NCI-H748 treated with DMSO at 0.1 percent for 48 hours (cell line): ENCODE measurements at regions not wholly inside any gene's neighbourhood (a gene's known extent, or its start where the extent isn't known, plus 50 kb on each side); places are given as distances from the start of the nearest gene placed in this dataset.
"Not testable (repeated sequence)": the region's sequence is repeated elsewhere in the genome, so short reads cannot be mapped to it uniquely, and the experiment has no call there.

Experiments used
- DNase-seq: peaks from one replicate; lab custom pipeline; 2025; lab: John Stamatoyannopoulos, UW

DNA sequence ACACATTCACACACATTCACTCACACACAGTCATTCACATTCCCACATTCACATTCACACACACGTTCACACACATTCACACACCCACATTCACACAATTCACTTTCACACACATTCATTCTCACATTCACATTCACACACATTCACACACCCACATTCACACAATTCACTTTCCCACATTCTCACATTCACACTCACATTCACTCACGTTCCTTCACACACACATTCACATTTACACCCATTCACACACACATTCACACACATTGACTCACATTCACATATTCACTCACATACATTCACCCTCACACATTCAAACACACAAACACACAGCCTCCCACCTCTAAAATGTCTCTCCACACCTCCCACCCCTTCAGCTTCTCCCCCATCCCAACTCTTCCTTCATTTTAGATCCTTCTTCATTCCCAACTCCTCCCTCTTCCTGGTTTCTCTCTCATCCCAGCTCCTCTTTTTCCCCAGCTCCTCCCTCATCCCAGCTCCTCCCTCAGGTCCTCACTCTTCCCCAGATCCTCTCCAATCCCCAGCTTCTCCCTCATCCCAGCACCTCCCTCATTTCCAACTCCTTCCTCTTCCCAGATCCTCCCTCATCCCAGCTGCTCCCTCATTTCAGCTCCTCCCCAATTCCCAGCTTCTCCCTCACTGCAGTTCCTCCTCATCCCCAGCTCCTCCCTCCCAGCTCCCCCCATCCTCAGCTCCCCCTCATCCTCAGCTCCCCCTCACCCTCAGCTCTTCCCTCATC is 111.0 kb downstream of the FAM53A start:
- no peak for DNase-seq

DNA sequence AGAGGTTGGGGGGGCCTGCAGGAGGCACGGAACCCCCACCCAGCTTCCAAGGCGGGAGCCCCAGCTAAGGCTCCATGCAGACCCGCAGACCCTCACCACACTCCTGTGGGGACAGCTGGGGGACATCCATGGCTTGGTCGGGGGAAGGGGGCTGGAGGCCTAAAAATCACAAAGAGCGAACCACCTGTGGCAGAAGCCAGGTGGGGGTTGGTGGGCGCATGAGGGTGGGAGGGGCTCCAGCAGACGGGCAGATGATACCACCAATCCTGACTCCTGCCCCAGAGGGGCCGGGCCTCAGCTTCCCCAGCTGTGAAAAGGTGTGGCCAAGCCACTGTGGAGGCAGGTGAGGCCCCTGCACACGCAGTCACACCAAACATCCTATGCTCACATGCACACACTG is 111.6 kb downstream of the FAM53A start:
- no peak for DNase-seq

DNA sequence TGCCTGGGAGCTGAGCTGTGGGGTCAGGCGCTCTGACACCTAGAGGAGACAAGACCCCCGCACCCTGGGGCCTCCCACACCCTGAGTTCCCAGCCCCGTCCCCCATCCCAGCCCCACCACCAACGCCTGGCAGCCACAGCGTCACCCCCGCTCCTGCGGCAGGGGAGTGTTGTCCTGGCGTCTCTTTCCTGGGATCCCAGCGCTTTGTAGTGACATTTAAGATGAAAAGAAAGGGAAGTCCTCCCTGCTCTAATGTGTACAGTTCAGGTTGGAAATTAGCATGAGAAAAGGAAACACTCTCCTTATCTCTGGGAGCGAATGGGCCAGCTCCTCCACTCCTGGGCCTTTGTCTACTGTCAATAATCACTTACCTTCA is 112.1 kb downstream of the FAM53A start:
- no peak for DNase-seq

DNA sequence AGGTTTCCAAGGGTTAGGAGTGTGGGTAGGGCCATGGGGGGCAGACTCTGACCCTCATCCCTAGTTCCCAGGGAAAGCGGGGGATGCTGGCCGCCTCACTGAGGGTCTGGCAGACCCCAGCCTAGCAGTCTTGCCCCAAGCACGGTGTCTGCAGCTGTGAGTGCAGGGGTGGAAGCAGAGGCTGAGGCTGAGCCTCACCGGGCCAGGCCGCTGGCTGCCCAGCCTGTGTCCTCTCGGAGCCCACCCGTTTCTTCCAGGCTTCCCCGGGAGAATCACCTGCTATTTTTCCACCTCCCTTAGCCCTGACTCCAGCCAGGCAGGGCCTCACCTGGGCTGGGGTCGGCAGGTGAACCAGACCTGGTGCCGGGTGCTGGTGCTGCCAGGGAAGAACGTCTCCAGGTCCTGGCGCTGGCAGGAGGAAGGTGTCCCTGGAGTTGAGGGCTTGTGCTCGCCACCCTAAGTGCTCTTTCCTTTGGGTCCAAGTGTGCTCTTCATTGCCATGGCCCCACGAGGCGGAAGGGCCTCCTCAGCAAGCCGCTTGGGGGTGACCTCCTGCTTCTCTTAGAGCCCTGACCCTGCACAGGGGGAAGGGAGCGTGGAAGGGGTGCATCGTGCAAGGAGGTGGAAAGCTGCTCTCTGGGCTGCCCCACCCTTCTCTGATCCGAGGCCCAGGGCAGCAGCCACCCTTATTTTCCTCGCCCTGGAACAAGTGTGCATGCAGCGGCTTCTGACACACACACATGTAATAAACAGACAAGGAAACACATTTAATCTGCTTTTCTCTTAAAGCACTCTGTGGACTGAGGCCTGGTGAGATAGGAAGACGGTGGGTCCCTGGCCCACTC is 112.7 kb downstream of the FAM53A start:
- no peak for DNase-seq

DNA sequence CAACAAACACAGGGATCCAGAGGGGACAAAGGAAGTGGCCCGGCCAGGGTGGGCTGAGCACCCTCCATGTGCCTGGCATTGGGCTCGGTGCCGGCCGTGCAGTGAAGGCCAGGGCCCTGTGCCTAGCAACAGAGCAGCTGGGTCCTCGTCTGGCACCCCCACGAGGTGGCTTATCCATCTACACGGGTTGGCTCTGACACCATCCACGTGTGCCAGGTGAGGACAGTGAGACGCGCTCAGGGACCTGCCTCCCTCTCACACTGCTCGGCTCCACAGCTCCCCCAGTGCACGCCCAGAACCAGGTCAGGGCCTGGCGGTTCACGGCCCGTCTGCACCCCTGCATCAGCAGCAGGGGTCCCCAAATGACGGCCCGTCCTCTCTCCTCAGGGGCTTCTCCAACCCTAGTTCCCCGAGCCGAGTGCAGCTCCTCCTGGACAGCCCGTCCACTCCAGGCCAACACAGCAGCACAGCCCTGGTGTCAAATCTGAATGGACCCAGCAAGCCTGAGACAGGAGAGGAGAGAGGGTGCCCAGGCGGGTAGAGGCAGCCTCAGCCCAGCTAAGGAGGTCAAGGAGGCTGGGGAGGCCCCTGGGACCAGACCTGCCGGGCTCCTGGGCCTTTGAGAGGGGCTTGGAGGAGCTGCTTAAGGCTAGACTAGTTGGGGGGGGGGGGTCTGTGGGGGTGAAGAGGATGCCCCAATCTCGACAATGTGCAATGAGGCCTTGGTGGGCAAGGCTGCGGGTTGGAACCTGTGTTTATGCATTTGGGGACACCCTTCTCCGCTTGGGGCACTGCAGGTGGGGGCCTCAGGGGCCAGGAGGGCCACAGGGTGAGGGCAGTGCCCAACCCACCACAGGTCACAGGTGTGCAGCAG is 113.6 kb downstream of the FAM53A start:
- DNase-seq: no peak

DNA sequence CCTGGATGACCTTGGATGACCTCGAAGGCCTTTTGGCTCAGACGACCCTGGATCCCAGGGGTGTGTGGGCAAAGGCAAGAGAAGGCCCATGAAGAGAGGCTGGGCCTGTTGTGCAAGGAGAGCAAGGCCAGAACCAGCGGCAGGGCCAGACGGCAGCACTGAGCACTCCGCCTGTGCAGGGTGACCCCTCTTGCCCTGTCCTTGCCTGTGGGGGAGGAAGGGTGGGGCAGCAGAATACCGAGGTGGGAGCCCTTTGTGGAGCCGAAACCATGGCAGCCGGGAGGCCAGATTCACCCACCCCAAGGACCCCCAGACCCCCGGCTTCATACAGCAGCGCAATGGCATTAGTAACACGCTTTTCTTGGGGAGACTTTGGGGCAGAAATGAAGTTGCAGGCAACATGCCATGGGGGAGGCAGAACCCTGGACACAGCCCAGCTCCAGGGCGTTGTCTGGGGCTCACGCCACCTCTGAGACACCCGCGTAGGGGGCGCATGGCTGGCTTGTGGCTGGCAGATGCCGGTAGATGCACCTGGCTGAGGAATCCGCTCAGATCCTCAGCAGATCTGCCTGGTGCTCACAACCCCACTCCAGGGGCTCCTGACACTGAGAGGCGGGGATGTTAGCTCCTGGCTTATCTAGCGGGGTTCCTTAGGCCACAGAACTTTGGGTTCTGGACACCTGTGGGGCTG is 114.5 kb downstream of the FAM53A start:
- no peak for DNase-seq

DNA sequence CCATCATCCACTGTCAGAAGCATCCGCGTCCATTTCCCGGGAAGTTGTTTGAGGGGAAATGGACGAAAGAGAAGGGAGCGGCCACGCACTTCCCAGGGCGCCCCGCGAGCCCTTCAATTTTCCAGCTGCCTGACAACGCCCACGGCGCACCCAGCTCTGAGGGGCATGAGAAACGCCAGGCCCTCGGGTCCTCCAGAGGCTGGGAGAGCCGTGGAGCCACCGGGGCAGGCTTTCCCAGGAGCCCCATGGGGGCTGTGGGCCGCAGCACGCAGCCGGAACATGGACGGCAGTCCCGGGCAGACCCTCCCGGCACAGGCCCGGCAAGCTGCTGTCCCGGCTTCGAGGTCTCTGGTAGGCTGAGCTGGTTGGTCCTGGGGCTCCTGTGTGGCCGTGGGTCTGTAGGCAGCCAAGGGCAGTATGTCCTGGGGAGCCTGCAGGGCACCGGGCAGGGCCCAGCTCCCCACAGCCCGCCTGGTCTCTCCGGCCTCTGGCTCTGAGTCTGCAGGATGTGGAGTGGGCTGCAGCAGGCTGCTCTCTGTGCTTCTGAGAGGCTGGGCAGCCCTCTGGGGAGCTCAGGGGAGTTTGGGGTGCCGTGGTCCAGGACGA is 115.2 kb downstream of the FAM53A start:
- no peak for DNase-seq

DNA sequence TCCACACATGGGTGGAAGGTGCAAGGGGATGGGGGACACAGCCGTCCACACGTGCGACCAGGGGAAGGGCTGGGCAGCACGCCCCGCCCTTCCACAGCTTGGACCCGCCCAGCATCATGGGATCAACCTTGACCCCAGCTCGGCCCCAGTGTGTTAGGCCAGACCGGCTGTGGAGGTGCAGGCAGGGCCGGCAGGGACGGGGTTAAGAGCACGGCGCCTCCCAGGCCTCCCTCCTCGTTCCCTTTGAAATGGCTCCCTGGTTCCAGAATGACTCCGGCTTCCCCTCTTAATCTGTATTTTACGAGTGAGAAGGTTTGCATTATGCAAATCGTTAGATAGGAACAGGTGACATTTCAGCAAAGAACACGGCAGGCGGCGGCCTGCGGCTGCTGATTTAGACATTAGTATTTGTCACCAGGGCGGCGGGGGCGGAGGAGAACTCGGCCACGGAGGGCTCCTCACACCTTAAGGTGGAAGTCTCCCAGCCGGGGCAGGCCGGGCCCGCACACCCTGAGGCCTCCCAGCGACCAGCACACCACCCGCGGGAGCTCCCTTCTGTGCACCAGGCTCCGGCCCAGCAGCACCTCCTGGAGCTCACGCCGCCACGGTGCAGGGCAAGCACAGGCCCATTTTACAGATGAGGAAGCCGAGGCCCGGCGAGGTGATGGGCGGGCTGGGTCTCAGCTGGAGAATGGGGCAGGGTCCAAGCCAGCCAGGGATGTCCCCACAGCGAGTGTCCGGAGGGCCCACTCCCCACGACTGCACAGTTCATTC is 116.1 kb downstream of the FAM53A start:
- DNase-seq: no peak

DNA sequence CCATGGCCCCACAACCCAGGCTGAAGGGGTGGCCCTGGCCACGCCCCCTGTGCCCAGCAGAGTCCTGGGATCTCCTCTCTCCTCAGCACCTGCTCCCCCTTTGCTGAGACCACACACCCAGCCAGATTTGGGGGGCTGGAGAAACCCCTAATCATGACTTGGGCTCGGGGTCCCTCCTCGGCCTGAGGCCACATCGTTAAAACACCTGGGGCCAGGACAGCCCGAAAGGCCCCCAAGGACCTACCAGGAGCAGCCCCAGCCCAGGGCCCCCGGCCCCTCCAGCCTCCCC is 116.7 kb downstream of the FAM53A start:
- no peak for DNase-seq

DNA sequence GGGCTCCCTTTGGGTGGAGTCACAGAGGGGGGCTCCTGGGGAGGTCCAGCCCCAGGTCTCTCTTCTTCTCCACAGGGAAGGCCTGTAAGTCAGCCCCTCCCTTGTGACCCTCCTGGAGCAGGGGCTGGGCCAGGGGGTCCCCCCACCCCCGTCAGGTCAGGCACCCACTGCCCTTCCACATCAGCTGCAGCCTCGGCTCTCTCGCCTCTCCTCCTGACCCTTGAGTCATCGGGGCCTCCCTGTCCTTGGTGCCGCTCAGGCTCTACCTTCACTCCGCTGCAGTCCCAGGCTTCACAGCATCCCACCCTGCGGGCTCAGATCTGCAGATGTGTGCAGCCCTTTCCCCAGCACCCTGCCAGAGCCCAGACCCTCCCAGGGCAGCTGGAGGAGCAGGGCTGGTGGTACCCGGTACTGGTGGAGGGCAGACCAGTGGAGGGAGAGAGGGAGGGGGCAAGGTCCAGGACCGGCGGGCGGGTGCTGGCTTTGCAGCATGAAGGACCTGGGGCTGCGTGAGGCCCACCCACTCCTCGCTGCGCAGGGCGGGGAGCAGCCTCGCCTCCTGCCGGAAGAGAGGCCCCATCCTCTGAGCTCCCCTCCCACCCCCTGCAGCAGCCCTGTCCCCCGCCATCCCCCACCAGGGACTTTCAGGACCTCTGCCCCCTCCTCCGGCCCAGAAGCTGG is 117.1 kb downstream of the FAM53A start:
- DNase-seq: no peak

DNA sequence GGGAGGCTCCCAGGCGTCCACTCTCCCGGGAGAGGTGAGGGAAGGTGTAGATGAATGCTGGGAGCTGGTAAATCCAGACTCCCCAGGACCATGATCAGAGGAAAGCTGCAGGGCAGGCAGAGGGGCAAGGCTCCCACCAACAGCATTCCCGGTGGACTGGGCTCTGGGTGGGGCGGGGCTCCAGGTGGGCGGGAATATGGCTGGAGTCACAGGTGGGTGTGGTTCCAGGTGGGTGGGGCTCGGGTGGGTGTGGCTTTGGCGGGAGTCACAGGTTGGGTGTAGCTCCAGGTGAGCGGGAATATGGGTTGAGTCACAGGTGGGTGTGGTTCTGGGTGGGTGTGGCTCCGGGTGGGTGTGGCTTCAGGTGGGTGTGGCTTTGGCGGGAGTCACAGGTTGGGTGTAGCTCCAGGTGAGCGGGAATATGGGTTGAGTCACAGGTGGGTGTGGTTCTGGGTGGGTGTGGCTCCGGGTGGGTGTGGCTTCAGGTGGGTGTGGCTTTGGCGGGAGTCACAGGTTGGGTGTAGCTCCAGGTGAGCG is 117.7 kb downstream of the FAM53A start:
- not testable (repeated sequence) for DNase-seq

DNA sequence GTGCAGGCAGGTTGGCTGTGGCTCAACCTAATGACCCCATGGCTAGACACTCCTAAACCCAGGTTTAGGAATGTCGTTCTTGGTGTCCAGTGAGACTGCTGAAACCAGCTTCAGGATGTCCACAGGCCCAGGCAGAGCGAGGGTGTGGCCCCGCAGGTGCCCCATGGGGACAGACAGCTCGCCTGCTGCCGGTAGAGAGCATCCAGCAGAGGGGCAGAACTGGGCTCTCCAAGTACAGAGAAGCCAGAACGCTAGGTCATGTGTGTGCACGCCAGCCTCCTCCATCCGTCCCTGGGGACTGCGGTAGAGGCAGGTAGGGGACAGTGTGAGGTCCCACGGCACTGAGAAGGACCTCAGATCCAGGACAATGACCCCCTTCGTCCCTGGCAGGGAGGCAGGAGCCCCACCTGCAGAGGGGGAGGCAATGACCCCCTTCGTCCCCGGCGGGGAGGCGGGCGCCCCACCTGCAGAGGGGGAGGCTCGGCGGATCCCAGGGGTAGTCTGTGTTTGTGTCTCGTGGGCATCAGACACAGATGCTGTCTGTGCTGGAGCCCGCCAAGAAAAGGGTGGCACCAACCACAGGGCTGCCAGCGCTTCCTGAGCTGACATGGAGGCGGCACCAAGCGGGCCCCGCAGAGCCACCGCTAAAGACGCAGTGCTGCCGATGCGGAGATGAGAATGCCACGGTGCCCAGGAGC is 118.4 kb downstream of the FAM53A start:
- DNase-seq: no peak

DNA sequence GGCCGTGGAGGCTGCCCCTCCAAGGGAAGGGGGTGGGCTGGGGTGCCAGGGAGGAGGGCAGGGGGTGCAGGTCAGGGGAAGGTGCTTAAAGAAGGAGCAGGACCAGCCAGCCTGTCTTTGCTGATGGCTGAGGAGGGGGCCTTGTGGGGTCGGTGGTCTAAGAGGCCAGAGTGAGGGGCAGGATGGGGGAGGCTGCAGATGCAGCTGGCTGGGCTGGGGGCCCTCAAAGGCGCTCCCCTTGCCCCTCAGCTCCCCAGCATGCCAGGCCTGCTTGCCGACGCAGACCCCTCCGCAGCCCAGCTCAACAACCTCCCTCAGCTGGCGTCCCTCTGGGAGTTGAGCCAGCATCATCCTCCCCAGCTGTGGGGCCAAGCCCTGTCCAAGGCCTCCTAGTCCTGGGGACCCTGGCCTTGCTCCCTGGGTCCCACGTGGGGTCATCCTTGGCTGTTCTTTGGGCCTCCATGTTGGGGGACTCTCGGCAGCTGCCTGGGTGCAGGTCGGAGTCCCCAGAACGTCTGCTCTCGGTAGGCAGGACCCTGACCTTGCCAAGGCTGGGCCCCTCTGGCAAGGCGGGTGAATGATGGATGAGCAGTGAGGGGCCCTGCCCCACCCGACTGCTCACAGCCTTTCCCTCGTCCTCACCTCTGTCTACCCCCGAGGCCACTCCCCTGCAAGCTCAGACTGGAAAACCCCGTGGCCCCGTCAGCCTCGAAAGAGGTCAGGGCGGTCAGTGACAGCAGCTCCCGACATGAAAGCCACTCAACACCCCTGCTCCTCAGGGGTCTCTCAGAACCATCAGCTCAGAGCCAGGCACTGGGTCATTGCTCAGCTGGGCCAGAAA is 119.4 kb downstream of the FAM53A start:
- DNase-seq: no peak

DNA sequence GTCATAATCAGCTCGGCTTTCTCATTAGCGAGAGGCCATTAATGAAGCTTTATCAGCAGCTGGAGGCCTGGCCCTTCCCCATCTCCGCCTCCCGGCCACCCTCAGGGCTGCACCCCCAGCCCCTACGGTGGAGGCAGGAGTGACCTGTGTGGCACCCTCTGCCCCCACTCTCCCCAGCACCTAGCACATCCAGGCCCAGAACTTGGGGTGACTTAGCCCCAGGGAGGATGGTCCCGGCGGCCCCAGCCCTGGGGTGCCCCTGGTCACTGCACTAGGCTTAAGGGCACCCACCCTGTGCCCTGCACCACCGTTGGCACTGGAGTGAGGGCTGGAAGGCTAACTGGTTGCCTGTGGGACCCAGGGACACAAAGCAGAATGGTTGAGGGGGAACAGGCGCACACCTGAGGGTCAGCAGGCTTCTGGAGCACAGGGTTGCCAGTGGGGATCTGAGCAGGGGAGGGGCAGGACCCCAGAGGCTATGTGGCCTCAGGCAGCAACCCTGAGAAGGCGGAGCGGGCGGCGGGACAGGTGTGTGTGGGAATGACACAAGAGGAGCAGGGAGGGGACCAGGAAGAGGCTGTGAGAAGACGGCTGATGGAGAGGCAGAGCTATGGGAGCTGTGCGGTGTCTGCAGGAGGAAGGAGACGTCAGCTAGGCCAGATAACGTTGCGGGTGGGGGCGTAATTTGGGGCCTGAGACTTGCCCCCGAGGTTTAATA is 120.2 kb downstream of the FAM53A start:
- no peak for DNase-seq

DNA sequence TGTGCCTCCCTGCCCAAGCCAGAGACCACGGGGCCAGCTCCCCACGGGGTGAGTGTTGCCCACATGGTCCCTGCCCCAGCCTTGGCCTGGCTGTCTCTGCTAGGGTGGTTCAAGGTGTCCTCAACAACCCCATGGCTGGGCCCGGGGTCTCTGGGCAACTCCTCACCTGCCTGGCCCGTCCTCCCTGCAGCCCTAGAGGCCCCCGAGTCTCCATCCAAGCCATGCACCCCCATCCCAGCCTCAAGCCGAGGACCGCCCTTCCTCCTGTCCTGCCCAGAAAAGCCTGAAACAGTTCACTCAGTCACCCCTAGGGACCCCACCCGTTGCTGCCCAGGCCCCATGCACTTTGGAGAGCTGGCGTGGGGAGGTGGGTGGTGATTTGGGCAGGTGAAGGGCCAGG is 120.9 kb downstream of the FAM53A start:
- no peak for DNase-seq

DNA sequence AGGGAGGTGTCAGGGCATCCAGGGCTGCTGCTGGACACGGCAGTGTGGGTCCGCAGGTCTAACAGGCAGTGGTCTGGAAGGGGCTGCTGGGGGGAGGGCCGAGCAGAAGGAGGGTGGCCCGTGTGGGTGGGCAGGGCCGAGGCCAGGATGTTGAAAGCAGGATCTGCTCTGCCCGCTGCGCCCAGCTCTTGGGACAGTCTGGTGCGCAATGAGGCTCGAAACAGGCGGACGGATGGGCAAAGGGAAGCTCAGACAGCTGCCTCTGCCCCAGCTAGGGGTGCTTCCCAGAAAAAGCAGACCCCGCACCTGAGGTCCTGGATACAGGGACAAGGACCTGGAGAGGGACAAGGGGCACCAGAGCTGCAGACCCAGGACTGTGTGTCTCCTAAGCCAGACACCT is 121.3 kb downstream of the FAM53A start:
- no peak for DNase-seq

DNA sequence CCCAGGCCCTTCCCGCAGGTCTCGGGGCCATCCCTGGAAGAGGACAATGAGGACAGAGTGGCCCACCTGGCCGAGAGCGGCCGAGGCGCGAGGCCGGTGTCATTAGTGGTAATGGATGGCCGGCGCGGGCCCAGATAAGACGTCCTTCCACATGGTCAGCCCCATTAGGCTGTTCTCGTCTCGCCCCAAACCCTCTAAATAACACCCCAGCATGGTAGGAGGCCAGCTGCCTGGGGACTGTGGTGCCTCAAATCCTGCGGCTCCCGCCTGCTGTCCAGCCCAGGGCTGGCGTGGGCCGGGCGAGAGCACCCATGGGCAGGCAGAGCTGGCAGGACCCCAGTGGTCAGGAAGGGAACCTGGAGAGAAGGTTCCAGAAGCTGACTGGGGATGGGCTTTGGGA is 121.7 kb downstream of the FAM53A start:
- no peak for DNase-seq
